ENCODE measurements at regions not wholly inside any gene's neighbourhood (a gene's known extent, or its start where the extent isn't known, plus 50 kb on each side); places are given as distances from the start of the nearest gene placed in this dataset.

- Mint-ChIP-seq H3K36me3 (ENCODE audit: low read depth) (no peaks in the 10 kb centered on the region), H3K4me3 (no peak overlapping the region), H3K9me3 (no peaks in the 10 kb centered on the region), H3K27ac (no peak overlapping the region), H3K4me1 (no peaks in the 10 kb centered on the region), H3K27me3 (ENCODE audit: insufficient read depth) (no peaks in the 10 kb centered on the region)
- Histone ChIP-seq H3K36me3 (ENCODE audit: control insufficient read depth, insufficient read depth, low read length) (no peaks in the 10 kb centered on the region), H3K27me3 (ENCODE audit: control insufficient read depth, insufficient read depth, low read length, poor library complexity, severe bottlenecking) (no peaks in the 10 kb centered on the region), H3K9ac (ENCODE audit: extremely low read depth, low read length, poor library complexity, severe bottlenecking) (no peak overlapping the region), H3K4me3 (ENCODE audit: low read length) (no peak overlapping the region), H3K4me1 (ENCODE audit: control insufficient read depth, insufficient read depth, low read length) (no peaks in the 10 kb centered on the region), H3K27ac (ENCODE audit: low read depth, low read length) (no peak overlapping the region), H3K9me3 (ENCODE audit: control insufficient read depth, low read length) (no peaks in the 10 kb centered on the region)
- no peak for DNase-seq
- WGBS, 2 experiments (ENCODE audit: insufficient coverage in 1 of 2, insufficient read length in 1 of 2) = 96% methylated on average over 1 of the region's 1 CpG; no CpG with 5 or more reads in 1 of the 2 experiments
- TF ChIP-seq, protein P1, sequence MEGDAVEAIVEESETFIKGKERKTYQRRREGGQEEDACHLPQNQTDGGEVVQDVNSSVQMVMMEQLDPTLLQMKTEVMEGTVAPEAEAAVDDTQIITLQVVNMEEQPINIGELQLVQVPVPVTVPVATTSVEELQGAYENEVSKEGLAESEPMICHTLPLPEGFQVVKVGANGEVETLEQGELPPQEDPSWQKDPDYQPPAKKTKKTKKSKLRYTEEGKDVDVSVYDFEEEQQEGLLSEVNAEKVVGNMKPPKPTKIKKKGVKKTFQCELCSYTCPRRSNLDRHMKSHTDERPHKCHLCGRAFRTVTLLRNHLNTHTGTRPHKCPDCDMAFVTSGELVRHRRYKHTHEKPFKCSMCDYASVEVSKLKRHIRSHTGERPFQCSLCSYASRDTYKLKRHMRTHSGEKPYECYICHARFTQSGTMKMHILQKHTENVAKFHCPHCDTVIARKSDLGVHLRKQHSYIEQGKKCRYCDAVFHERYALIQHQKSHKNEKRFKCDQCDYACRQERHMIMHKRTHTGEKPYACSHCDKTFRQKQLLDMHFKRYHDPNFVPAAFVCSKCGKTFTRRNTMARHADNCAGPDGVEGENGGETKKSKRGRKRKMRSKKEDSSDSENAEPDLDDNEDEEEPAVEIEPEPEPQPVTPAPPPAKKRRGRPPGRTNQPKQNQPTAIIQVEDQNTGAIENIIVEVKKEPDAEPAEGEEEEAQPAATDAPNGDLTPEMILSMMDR (conservative IDR thresholded peaks at IDR 0.05) = no peak
Measured at GRCh38 chr4:117844594-117844993, 189.7 kb upstream of the NDST3 start.

DNA sequence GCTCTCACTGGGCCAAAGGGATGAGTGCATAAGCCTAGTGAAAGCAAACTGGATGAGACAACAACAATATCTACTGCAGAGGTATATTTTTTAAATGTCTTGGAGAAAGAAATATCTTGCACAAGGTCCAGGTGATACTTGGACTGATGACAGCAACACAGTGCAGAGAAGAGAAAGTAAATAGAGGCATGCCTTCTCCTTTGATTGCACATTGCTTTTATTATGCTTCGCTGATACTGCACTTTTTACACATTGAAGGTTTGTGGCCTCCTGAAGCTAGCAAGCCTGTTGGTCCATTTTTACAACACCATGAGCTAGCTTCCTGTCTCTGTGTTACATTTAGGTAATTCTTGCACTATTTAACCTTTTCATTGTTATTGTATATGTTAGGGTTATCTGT is 189.0 kb upstream of the NDST3 start:
- peaks cover 6% of the 10 kb centered on the region for H3K9me3 ChIP-seq (ENCODE audit: control insufficient read depth, low read length)
- H3K27ac ChIP-seq (ENCODE audit: low read depth, low read length) = no peak overlapping the region
- H3K9me3 Mint-ChIP-seq = no peaks in the 10 kb centered on the region
- no peaks in the 10 kb centered on the region for H3K36me3 Mint-ChIP-seq (ENCODE audit: low read depth)
- no peaks in the 10 kb centered on the region for H3K27me3 ChIP-seq (ENCODE audit: control insufficient read depth, insufficient read depth, low read length, poor library complexity, severe bottlenecking)
- no peak overlapping the region for H3K4me3 ChIP-seq (ENCODE audit: low read length)
- 86% methylated on average over 1 of the region's 1 CpG; no CpG with 5 or more reads in 1 of the 2 experiments for WGBS, 2 experiments (ENCODE audit: insufficient coverage in 1 of 2, insufficient read length in 1 of 2)
- DNase-seq = no peak
- no peak overlapping the region for H3K9ac ChIP-seq (ENCODE audit: extremely low read depth, low read length, poor library complexity, severe bottlenecking)
- H3K4me1 ChIP-seq (ENCODE audit: control insufficient read depth, insufficient read depth, low read length) = no peaks in the 10 kb centered on the region
- H3K36me3 ChIP-seq (ENCODE audit: control insufficient read depth, insufficient read depth, low read length) = no peaks in the 10 kb centered on the region
- H3K27me3 Mint-ChIP-seq (ENCODE audit: insufficient read depth) = no peaks in the 10 kb centered on the region
- TF ChIP-seq, protein P1 (conservative IDR thresholded peaks at IDR 0.05) = no peak
- no peak overlapping the region for H3K27ac Mint-ChIP-seq
- H3K4me1 Mint-ChIP-seq = no peaks in the 10 kb centered on the region
- no peak overlapping the region for H3K4me3 Mint-ChIP-seq

- Mint-ChIP-seq H3K4me1 (no peaks in the 10 kb centered on the region), H3K27ac (no peak overlapping the region), H3K27me3 (ENCODE audit: insufficient read depth) (no peaks in the 10 kb centered on the region), H3K9me3 (peaks cover 4% of the 10 kb centered on the region), H3K4me3 (no peak overlapping the region), H3K36me3 (ENCODE audit: low read depth) (no peaks in the 10 kb centered on the region)
- H3K27me3 ChIP-seq (ENCODE audit: control insufficient read depth, insufficient read depth, low read length, poor library complexity, severe bottlenecking) = no peaks in the 10 kb centered on the region
- H3K4me3 ChIP-seq (ENCODE audit: low read length) = no peak overlapping the region
- 85 to 92% methylated on average over 3 of the region's 4 CpGs for WGBS, 2 experiments (ENCODE audit: insufficient coverage in 1 of 2, insufficient read length in 1 of 2)
- H3K9me3 ChIP-seq (ENCODE audit: control insufficient read depth, low read length) = peaks cover 9% of the 10 kb centered on the region
- no peaks in the 10 kb centered on the region for H3K4me1 ChIP-seq (ENCODE audit: control insufficient read depth, insufficient read depth, low read length)
- no peak overlapping the region for H3K27ac ChIP-seq (ENCODE audit: low read depth, low read length)
- TF ChIP-seq, protein P1 (conservative IDR thresholded peaks at IDR 0.05) = no peak
- H3K9ac ChIP-seq (ENCODE audit: extremely low read depth, low read length, poor library complexity, severe bottlenecking) = no peak overlapping the region
- DNase-seq = no peak
- no peaks in the 10 kb centered on the region for H3K36me3 ChIP-seq (ENCODE audit: control insufficient read depth, insufficient read depth, low read length)
Measured at GRCh38 chr4:117847849-117848248, 186.4 kb upstream of the NDST3 start.
